H1 (cell line): ENCODE measurements at regions not wholly inside any gene's neighbourhood (a gene's known extent, or its start where the extent isn't known, plus 50 kb on each side); places are given as distances from the start of the nearest gene placed in this dataset.

Experiments used
- KDM4A ChIP-seq: IDR thresholded peaks from one replicate; pipeline ENCODE4 v1.7.1; 2012; ENCODE audit warnings: low read depth, mild to moderate bottlenecking, moderate library complexity, low read length, inconsistent platforms; ENCODE audit not compliant: severe bottlenecking
- PHF8 ChIP-seq: fragments of 200-600 bp; sonication (generic); conservative IDR thresholded peaks from 2 replicates; pipeline ENCODE4 v1.7.1; 2012; ENCODE audit warnings: low read depth, mild to moderate bottlenecking, inconsistent platforms, low read length, moderate library complexity
- SP2 ChIP-seq: IDR thresholded peaks from 2 replicates; pipeline ENCODE4 v1.6.1; 2012; ENCODE audit warnings: mild to moderate bottlenecking, low read length, inconsistent platforms

GRCh38 chr4:153076861-153077260, 127.4 kb upstream of the TRIM2 start (continued):
- no peak for TF ChIP-seq SP2
- no peak for TF ChIP-seq PHF8
- no peak for TF ChIP-seq KDM4A
